ENCODE measurements at regions not wholly inside any gene's neighbourhood (a gene's known extent, or its start where the extent isn't known, plus 50 kb on each side); places are given as distances from the start of the nearest gene placed in this dataset.

- no peak for TF ChIP-seq CTCF (IDR thresholded peaks at IDR 0.05)
- no peak for TF ChIP-seq POLR2A (IDR thresholded peaks at IDR 0.05)
Observed at GRCh38 chr11:23765682-23766252, 731.1 kb upstream of the LUZP2 start.
